ENCODE measurements at regions not wholly inside any gene's neighbourhood (a gene's known extent, or its start where the extent isn't known, plus 50 kb on each side); places are given as distances from the start of the nearest gene placed in this dataset.
A peak's percentile ranks its signal among the peaks of the same experiment; 100 is the strongest.

DNA sequence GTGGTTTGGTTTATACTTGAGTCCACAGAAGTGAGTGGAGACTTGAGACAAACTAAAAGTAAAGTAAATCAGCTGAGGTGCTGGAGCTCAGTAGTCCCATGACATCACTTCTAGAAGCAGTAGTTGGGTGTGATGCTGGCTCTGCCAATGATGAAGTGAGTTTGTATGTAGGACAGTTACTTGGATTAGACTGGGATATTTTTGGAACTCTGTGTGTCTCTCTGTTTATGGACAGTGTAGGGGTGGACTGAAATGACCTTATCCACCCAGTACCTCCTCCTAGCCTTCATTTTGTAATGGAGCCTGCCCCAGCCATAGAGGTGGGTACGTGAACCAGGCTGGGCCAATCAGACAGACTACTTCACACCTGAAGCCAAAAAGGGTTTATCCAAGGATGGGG, 52.2 kb downstream of the POLR1D start:
- DNase-seq = no peak

DNA sequence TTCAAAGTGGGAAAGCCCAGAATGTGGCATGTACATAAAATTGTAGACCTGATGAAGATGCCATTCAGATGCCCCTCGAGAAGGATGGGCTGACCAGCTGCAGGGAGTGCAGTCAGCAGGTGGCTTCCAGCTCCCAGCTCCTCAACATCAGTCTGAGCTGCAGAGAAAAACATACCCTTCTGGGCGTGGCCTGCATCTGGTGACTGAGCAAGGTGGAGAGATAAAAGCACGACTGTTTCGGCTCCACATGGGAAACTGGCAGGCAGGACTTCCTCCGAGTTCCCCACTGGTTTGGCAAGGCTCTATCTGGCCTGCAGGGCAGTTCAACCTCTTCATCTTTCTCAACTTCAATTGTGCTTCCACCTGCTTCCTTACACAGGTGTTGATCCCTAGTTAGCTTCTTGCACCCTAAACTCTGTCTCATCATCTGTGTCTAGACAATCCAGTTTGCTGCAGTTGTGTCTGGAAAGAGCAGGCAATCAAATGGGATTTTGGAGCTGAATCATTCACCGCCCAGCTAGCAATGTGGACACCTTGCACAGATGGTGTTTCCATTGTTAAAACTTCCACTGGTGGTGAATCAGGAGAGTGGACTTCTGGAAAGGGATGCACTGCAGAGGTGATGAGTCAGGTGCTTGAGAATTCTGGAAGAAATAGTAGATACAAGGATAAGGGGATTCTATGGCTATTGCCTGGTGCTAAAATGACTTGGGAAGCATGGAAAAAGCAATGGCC, 56.8 kb downstream of the POLR1D start:
- DNase-seq = no peak

DNA sequence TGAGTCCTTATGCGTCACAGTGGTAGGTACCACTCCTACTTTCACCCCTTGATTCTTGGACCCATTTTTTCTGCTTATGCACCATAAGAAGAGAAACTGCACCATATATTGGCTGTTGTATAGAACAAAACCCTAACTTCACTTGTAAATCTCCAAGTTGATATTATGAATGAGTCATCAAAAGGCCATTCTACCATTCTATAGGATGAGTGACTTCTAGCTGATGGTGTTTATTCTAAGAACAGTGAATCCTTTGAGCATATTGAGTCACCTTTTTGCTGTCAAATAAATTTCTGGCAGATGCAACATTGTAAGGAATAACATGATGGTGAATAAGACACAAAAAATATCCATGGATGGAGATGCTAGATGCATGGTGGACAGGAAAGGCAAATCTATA, 57.7 kb downstream of the POLR1D start:
- no peak for DNase-seq

DNA sequence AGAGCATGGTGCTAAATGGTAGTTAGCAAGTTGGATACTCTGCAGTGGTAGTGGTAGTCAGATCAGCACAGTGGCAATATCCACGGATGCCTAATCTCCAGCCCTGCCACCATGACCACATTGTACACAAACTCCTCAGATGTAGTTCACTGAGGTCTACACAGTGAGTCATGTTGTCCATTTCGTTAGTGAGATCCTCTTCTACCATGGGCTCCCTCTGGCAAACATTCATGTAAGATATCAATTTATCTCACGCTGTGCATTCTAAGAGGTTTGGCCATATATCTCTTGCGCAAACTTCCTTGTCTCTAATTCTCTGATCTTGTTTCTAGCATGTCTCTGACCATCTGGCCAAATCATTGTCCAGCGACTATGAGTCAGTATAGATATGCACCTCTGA, 58.2 kb downstream of the POLR1D start:
- DNase-seq = no peak

DNA sequence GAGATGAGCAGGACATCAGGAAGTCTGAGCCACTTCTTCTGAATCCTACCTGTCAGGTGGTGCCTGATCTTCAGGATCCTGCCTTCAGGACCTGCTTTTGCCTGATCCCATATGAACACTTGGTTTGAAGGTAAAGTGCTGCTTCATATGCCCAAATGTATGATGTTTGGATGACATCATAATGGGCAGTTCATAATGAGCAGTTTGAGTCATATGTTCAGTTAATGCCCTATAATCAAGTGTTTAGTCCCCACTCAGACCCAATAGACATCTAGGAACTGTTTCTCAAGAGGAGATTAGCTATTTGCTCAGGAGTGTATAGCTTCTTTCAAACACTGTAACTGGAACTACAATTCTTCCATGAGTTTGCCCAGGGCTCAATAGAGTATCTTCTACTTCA, 58.8 kb downstream of the POLR1D start:
- DNase-seq = no peak

DNA sequence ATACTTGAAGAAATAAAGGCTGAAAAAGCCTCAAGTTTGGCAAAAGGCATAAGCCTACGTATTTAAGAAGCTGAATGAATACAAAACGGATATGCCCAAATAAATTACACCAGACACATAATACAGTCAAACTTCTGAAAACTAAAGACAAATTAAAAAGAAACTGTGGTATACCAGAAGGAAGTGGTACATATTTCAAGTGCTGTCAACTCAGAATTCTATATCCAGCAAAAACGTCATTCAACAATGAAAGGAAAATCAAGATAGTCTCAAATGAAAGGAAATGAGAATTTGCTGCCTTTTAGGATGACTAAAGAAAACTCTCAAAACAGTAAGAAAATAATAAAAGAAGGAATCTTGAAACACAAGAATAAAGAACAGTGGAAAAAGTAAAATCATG, 69.5 kb downstream of the POLR1D start:
- DNase-seq = no peak

DNA sequence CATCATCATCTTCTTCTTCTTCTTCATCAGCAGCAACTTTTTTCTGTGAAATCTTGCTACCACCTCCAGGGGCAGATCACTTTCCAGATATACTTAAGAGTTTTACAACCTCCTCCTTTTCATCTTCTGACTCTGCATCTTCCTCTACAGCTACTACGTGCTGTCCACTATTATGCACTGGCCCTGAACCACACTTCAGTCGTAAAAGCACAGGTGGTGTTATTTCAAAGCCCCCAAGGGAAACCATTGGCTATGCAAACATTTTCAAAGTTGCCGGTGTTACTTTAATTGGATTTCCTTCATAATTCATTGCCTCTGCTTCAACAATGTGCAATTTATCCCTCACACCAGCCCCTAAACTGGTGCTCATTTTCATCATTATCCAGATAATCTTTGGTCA, 75.0 kb downstream of the POLR1D start:
- DNase-seq = no peak

DNA sequence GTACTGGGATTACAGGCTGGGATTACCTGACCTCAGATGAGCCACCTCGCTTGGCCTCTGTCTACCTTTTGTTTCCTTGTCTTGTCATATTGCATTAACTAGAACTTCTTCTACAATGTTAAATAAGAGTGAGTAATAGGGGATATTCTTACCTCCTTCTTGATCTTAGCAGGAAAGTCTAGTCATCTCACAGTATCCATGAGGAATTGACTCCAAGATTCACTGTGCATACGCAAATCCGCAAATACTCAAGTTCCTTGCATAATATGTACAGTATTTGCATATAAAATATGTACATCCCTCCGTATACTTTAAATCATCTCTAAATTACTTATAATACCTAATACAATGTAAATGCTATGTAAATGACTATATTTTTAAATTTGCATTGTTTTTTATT, 78.3 kb downstream of the POLR1D start:
- DNase-seq = no peak

DNA sequence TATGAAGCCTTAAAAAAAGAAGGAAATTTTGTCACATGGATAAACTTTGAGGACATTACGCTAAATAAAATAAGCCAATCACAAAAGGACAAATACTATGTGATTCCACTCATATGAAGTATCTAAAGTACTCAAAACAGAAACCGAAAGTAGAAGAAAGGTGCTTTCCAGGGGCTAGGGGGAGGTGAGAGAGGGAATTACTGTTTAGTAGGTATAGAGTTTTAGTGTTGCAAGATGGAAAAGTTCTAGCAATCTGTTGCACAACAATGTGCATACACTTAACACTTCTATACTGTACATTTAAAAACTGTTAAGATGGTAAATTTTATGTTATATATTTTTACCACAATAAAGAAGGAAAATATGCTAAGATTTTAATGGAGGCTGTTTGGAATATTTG, 83.0 kb downstream of the POLR1D start:
- no peak for DNase-seq

DNA sequence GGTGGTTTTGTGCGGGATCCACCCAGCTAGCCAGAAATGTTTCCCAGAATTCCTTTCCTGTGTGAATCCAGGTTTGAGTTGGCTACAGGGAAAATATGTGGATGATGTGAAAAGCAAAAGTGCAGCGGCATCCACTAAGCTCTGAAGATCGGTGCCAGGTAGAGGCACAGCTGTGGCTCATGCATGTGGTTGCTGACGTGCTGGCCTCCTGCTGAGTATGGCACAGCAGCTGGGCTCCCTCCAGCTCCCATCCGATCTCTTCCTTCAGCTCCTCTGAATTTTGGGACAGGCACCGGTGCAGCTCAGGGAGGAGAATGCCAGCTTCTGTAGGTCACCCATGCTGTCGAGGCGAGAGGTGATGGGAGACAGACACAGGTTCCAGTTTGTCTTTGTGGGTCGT, 84.0 kb upstream of the GSX1 start:
- no peak for DNase-seq

DNA sequence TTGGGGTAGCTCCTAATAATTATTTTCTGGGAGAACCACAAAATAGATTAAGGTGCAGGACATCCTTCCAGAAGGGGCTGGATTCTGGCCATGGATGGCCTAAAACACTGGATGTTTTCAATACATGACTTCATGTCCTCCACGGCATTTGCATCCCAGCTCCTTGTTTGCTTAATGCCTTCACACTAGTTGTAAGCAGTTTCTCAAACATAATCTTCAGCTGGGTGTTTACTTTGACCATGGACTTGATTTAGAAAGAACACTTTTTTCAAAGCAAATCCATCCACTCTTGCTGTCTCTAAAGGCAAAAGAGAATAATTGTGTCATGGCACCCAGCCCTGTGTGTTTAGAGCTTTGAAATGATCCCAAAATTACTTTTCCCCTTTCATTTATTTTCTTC, 82.5 kb upstream of the GSX1 start:
- DNase-seq = no peak

DNA sequence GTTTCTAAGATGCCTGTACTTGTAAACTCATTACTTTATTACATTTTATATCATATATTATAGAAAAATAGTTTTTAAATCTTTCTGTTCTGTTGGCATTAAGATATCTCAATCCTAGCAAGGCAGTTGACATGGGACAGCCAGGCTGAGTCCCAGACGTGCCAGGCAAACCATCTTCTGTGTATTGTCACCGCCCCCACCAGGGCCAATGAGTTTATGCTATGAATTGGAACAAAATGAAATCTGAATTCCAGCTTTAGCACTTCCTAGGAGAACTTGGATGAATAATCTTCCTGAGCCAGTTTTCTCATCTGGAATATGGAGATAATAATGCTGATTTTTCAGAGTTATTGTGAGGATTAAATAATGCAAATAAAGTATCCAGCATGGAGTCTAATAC, 79.9 kb upstream of the GSX1 start:
- DNase-seq = peak; percentile 8 to 37

DNA sequence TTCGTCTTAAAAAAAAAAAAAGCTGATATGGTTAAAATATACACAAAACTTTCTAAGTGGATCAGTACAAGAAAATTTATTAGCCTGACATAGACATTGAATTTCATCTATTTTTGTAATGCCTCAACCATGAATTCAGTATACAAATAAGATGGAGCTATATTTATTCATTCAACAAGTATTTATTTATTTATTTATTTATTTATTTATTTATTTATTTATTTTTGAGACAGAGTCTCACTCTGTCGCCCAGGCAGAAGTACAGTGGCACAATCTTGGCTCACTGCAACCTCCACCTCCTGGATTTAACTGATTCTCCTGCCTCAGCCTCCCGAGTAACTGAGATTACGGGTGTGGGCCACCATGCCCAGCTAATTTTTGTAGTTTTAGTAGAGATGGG, 78.5 kb upstream of the GSX1 start:
- DNase-seq = no peak

DNA sequence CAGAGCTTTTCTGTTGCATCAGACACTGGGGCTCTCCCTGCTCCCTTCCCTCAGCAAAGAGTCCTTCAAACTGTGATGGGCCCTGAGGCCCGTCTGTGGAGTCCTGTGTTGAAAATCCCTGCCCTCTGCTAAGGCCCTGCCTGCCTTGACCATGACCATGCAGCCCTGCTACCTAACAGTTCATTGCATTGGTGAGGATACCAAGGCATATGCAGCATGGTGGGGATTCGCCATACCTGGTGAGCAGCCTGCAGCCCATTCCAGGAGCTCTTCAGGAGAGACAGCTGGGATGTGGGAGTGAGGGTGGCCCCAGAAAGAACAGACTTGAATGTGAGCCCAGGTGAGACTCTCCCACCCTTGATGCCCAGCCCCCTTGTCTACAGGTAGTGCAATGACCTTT, 70.6 kb upstream of the GSX1 start:
- no peak for DNase-seq

DNA sequence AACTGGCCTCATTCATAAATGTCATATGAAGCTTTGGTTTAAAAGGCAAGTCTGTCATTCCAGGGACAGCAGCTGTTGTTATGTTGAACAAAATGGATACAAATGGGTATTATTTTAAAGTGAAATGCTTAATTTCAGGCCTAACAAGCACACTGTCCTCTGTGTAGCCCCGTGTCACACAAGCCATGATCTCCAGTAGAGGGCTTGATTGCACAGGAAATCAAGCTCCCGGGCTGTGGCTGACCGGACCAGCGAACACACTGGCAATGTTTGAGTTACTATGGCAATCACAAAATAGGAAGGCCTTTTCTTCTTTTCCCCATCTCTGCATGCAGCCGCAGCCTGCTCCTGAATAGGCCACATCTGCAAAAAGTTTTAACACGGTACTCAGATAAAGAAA, 64.0 kb upstream of the GSX1 start:
- no peak for DNase-seq

DNA sequence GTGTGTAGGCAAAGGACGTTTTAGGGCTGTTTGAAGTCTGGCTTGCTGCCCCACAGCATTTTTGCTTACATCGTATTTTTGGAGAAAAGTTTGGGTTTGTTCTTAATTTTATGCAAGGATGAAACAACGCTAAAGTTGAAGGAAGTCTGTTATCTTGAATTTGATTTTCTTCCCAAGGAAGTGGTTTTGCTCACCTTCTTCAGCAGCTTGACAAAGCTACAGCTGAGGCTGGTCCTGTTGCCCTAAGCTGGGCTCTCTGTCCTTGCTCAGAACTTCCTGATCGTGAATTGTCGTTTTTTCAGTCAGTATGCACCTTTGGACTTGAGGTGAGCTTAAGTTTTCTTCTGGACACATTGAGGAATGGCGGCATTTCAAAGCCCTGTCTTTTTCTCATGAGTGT, 62.1 kb upstream of the GSX1 start:
- DNase-seq = no peak
